ENCODE measurements at regions not wholly inside any gene's neighbourhood (a gene's known extent, or its start where the extent isn't known, plus 50 kb on each side); places are given as distances from the start of the nearest gene placed in this dataset.

DNA sequence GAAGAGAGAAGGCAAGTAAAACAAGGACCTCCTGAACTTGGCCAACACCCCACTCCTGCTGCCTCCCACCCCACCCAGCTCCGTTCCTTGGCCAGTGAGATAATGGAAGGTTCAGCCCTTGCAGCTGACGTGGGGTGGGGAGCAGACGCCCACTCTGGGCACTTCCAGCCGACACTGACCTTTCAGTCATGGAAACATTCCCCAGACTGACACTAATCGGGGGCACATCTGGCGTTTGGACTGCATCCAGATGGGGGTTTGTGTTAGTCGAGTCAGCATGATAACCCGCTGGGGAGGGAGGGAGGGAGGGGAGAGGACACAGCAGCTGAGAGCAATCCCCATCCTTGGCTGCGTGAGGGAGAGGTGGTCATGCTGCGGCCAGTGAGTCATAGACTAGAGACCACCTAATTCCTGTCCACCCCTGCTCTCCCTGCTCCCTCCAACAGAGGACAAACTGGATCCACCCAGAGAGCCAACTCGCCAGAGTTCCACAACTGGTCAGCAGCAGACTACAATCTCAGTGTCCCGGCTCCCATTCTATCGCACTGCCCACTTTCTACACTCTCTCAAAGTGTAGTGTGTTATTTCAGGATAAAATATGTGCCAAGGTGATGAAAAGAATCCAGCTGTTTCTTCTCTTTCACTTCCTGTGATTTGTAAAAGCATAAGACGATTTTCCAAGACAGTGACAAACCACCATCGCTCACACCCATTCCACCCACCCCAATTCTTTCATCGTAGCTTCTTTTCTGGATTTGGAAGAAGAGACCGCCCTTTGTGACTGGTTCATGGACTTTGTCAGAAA lies 115.4 kb upstream of the PKDCC start:
- no peak overlapping the region for H3K4me2 ChIP-seq
- no peak overlapping the region for H3K4me3 ChIP-seq
- no peaks in the 10 kb centered on the region for H3K9me3 ChIP-seq (replicated peaks in 1 of 11)
- no peaks in the 10 kb centered on the region for H3K27me3 ChIP-seq
- no peaks in the 10 kb centered on the region for H3K36me3 ChIP-seq
- H3K4me1 ChIP-seq, result peaks cover 0 to 15% (median 5%) of the 10 kb centered on the region in 10 experiments; a peak in 12 of 20 replicates
- no peak overlapping the region for H3K27ac ChIP-seq
- TF ChIP-seq Cebpa-rat (IDR thresholded peaks at IDR 0.05), result no peak
- no peak overlapping the region for H3K9ac ChIP-seq
- no peaks in the 10 kb centered on the region for H4K20me1 ChIP-seq

DNA sequence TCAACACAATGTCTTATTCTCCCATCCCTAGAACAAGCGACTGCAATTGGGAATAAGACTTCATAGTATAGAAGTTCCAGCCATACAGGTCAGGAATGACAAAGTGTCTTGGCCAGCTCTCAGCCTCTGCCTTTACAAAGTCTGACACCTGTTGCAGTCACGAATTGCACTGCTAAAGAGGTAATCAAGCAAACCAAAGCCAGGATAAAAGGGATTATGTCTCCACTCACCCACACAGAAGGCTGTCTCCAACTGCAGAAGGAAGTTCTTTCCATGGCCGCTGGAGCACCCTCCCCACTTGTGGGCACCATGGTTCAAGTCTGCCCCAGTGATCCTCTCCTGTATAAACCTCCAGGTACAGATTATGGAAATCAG lies 114.8 kb upstream of the PKDCC start:
- Histone ChIP-seq H3K27me3 (no peaks in the 10 kb centered on the region), H3K36me3 (no peaks in the 10 kb centered on the region), H3K4me2 (peak overlapping the region in 1 of 11 experiments; percentile 42; a peak in 1 of 22 replicates), H3K4me3 (no peak overlapping the region), H3K27ac (no peak overlapping the region), H3K9ac (no peak overlapping the region), H3K4me1 (peaks cover 2 to 15% (median 9%) of the 10 kb centered on the region in 10 experiments; a peak in 19 of 20 replicates), H3K9me3 (replicated peaks in 1 of 11) (no peaks in the 10 kb centered on the region), H4K20me1 (no peaks in the 10 kb centered on the region)
- no peak for TF ChIP-seq Cebpa-rat (IDR thresholded peaks at IDR 0.05)

DNA sequence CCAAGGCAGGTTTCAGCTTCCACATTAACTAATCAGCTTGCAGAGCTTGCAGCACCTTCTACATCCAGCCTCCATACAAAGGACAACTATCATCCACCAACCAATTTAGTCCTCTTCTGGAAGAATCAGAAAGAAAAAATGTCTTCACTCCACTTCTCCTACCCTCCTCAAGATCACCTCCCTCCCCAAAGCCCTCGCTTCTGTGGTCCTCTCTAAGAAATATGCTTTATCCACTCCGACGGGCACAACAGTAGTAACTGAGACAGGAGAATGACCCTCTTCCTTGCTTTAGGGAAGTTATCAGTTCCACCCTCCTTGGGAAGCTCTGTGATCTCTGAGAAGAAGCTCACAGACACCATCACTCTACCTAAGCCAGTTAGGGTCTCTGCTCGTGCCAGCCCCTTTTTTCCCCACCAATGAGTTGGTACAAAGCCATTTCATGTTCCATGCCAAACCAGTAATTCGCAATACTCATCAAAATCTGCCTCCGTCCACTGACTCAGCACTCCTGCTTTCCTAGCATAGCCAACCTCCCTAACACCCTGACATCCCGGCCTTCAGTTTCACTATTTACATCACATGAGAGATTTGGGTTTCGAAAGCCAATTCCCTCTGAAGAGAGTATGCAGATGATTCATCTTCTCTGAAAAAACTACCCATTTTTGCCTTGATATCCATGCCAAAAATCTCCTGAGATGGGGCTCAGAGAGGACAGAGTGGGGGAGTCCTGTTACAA lies 114.1 kb upstream of the PKDCC start:
- peaks cover 7 to 18% (median 11%) of the 10 kb centered on the region in 10 experiments; a peak in 19 of 20 replicates for H3K4me1 ChIP-seq
- no peak for TF ChIP-seq Cebpa-rat (IDR thresholded peaks at IDR 0.05)
- no peaks in the 10 kb centered on the region for H3K27me3 ChIP-seq
- no peaks in the 10 kb centered on the region for H3K9me3 ChIP-seq (replicated peaks in 1 of 11)
- no peaks in the 10 kb centered on the region for H3K36me3 ChIP-seq
- H3K4me2 ChIP-seq, result peak overlapping the region in 6 of 11 experiments; percentile 4 to 42 (median 32); a peak in 10 of 22 replicates
- peak overlapping the region in 2 of 11 experiments; percentile 11 to 35; a peak in 3 of 22 replicates for H3K27ac ChIP-seq
- no peak overlapping the region for H3K9ac ChIP-seq
- H3K4me3 ChIP-seq, result no peak overlapping the region
- no peaks in the 10 kb centered on the region for H4K20me1 ChIP-seq

DNA sequence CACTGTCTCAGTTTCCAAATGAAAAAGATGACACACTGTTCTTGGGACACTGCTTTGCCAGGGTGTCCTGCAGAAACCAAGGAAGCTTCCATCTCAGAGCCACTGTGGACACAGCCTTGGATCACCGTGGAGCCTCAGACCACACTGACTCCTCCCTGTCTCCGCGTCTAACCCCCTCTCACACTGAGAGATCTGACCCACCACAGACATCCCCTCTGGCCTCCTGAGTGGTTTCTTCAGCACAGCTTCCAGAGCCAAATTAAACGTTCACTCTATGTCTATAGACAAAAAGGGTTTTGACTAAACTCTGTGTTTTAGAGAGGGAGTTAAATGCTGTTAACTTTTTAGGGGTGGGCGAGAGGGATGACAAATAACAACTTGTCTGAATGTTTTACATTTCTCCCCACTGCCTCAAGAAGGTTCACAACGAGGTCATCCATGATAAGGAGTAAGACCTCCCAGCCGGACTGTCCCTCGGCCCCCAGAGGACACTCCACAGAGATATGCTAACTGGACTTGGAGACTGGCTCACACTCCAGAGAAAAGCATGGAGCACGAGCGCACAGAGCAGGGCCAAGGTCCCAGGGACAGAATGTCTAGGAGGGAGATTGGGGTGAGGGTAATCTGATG lies 113.4 kb upstream of the PKDCC start:
- Histone ChIP-seq H3K27ac (peak overlapping the region in 2 of 11 experiments; percentile 5 to 35; a peak in 1 of 22 replicates), H3K4me1 (peaks cover 7 to 18% (median 11%) of the 10 kb centered on the region in 10 experiments; a peak in 19 of 20 replicates)

DNA sequence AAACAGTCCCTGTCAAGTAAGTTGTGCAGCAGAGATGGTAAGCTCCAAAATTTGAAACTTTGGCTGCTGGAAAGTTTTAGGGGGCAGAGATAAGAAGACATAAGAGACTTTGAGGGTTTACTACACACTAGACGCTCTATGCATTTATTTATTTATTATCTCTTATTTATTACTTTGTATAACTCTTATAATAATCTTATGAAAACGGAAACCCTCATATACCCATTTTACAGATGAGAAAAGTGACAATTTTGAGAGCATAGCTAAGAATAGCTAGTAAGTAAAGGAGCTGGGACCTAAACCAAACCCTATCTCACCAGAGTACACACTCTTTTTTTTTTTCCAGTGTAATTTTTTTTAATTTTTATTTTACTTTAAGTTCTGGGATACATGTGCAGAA lies 112.8 kb upstream of the PKDCC start:
- Histone ChIP-seq H3K36me3 (no peaks in the 10 kb centered on the region), H3K4me3 (no peak overlapping the region), H4K20me1 (no peaks in the 10 kb centered on the region), H3K27ac (no peak overlapping the region), H3K9ac (no peak overlapping the region), H3K4me2 (no peak overlapping the region), H3K27me3 (no peaks in the 10 kb centered on the region), H3K9me3 (replicated peaks in 1 of 11) (no peaks in the 10 kb centered on the region), H3K4me1 (peaks cover 7 to 18% (median 11%) of the 10 kb centered on the region in 10 experiments; a peak in 19 of 20 replicates)
- no peak for TF ChIP-seq Cebpa-rat (IDR thresholded peaks at IDR 0.05)

More for the DNA sequence above, 113.4 kb upstream of the PKDCC start:
- Histone ChIP-seq H3K4me3 (no peak overlapping the region), H3K36me3 (no peaks in the 10 kb centered on the region), H4K20me1 (no peaks in the 10 kb centered on the region), H3K9me3 (replicated peaks in 1 of 11) (no peaks in the 10 kb centered on the region), H3K9ac (no peak overlapping the region), H3K27me3 (no peaks in the 10 kb centered on the region), H3K4me2 (peak overlapping the region in 5 of 11 experiments; percentile 4 to 42 (median 35); a peak in 8 of 22 replicates)
- no peak for TF ChIP-seq Cebpa-rat (IDR thresholded peaks at IDR 0.05)

DNA sequence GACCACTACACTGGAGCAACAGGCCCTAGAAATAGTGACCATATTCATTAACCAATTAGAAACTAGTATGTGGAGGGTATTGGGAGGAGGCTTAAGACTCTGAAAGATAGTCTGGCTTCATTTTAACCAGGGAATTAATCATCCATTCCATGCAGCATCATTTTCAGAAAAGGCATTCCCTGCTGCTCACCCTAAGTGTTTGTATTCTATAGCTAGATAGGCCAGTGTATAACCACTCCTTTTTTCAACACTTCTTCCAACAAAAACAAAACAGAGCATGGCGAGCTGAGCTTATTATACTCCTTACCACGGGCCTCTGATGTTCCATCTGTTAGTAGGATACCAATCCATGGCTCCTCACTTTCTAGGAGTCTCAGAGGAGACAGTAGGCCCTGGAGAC lies 112.0 kb upstream of the PKDCC start:
- no peak for TF ChIP-seq Cebpa-rat (IDR thresholded peaks at IDR 0.05)
- Histone ChIP-seq H3K27me3 (no peaks in the 10 kb centered on the region), H3K4me1 (peaks cover 7 to 18% (median 11%) of the 10 kb centered on the region in 10 experiments; a peak in 19 of 20 replicates), H3K36me3 (no peaks in the 10 kb centered on the region), H3K9me3 (replicated peaks in 1 of 11) (no peaks in the 10 kb centered on the region), H3K27ac (no peak overlapping the region), H3K9ac (no peak overlapping the region), H4K20me1 (no peaks in the 10 kb centered on the region), H3K4me3 (no peak overlapping the region), H3K4me2 (no peak overlapping the region)

DNA sequence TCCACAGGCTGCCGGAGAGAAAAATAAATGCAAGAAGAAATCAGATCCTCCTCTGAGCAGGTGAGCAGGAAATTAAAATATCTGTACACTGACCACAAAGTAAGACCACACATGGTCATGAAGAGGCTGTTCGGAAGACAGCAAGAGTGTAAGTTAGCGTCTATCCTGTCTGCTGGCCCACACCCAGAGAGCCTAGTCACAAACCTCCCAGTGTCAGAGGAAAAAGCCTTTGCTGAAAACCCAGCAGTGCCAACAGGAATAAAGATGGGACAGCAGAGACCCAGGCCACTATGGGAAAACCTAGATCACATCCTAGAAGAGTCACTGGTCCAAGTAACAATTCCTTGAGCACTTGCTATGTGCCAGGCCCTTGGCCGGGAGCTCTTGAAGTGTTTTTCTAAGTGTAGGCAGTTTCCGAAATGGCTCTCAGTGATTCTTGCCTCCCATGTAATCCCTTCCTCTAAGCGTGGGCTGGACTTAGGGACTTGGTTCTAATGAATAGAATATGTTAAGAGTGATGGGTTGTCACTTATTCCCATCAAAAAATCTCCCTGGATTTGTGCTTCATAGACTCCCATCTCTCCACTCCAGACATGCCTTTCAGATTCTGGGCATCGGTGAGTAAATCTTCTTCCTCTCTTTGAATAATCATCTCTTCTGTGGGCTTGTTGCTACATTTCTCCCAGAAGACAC lies 110.9 kb upstream of the PKDCC start:
- Histone ChIP-seq H3K4me3 (no peak overlapping the region), H4K20me1 (no peaks in the 10 kb centered on the region), H3K9ac (no peak overlapping the region), H3K27ac (no peak overlapping the region), H3K4me2 (no peak overlapping the region), H3K4me1 (peaks cover 7 to 18% (median 11%) of the 10 kb centered on the region in 10 experiments; a peak in 19 of 20 replicates), H3K36me3 (no peaks in the 10 kb centered on the region), H3K27me3 (no peaks in the 10 kb centered on the region), H3K9me3 (replicated peaks in 1 of 11) (no peaks in the 10 kb centered on the region)
- TF ChIP-seq Cebpa-rat (IDR thresholded peaks at IDR 0.05), result no peak

DNA sequence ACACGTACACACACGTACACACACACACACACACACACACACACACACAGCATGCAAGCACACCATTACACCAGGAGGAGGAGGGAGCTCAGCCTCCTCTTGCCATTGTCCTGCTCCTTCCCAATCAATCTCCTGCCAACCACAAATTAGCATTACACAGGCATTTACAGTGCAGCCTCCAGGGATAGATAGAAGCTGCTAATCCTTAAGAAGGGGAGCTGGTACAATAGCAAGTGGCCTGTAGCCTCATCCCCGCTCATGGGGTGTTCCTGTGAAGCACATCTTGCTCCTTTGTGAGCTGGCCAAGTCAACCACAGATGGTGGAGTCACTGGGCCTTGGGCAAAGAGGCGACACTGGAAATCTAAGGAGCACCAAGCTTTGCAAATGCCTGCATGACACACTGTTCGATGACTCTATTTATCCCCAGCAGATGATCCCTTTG lies 110.3 kb upstream of the PKDCC start:
- Histone ChIP-seq H3K4me3 (no peak overlapping the region), H3K4me1 (peaks cover 7 to 18% (median 11%) of the 10 kb centered on the region in 10 experiments; a peak in 19 of 20 replicates), H3K27me3 (no peaks in the 10 kb centered on the region), H3K36me3 (no peaks in the 10 kb centered on the region), H3K9ac (no peak overlapping the region), H3K9me3 (replicated peaks in 1 of 11) (no peaks in the 10 kb centered on the region), H3K27ac (no peak overlapping the region), H4K20me1 (no peaks in the 10 kb centered on the region), H3K4me2 (peak overlapping the region in 4 of 11 experiments; percentile 37 to 52 (median 42); a peak in 3 of 22 replicates)
- TF ChIP-seq Cebpa-rat (IDR thresholded peaks at IDR 0.05), result no peak
